GM13976 (cell line): ENCODE measurements at regions not wholly inside any gene's neighbourhood (a gene's known extent, or its start where the extent isn't known, plus 50 kb on each side); places are given as distances from the start of the nearest gene placed in this dataset.

Experiments used
- DNase-seq: peaks from one replicate; pipeline ENCODE4 v3.0.0; 2012; ENCODE audit warnings: low spot score
- in situ Hi-C: fragments of 300-500 bp; cut with MboI; formaldehyde crosslinking; loops from one replicate; pipeline ENCODE4 v1.12.0; 2022; ENCODE audit warnings: low sequenced_read_pairs, mixed read lengths, inconsistent platforms; ENCODE audit not compliant: unreplicated experiment
- TF ChIP-seq, protein P1 (sequence below): IDR thresholded peaks from 2 replicates; pipeline ENCODE4 v1.5.1; 2012; ENCODE audit warnings: borderline replicate concordance, mild to moderate bottlenecking; ENCODE audit not compliant: insufficient read depth; ENCODE audit errors: extremely low read depth, missing control alignments, control extremely low read depth

DNA sequence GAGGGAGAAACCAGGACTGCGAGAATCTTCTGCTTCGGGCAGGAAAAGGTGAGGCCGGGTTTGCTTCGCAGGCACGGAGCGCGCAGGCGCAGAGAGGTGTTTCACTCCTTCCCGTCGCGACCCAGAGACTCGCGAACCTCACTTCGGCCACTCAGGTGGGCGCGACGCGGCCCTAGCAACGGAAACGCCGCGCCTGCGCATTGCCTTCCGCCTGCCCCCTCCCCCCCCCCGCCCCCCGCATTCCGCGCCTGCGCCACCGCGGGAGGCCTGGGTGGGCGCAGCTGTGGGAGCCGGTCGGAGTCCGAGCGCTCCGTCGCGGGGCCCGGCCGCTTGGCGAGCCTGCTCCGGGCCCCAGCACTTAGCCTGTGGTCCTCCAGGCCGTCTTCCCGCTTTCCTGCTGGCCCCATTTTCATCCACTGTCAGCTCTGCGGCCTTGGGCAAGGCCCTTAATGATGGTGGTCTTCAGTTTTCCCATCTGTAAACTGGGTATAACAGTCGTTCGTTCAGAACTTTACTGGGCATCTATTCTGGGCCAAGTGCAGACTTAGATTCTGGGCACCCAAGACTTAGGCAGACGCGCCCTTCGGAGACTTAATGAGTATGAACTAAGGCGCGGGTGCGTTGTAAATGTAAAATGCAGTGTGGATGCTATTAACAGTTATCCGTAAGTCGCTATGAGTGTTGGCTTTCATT, 62.1 kb upstream of the ACKR3 start:
- TF ChIP-seq, protein P1, sequence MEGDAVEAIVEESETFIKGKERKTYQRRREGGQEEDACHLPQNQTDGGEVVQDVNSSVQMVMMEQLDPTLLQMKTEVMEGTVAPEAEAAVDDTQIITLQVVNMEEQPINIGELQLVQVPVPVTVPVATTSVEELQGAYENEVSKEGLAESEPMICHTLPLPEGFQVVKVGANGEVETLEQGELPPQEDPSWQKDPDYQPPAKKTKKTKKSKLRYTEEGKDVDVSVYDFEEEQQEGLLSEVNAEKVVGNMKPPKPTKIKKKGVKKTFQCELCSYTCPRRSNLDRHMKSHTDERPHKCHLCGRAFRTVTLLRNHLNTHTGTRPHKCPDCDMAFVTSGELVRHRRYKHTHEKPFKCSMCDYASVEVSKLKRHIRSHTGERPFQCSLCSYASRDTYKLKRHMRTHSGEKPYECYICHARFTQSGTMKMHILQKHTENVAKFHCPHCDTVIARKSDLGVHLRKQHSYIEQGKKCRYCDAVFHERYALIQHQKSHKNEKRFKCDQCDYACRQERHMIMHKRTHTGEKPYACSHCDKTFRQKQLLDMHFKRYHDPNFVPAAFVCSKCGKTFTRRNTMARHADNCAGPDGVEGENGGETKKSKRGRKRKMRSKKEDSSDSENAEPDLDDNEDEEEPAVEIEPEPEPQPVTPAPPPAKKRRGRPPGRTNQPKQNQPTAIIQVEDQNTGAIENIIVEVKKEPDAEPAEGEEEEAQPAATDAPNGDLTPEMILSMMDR = no peak
- peak; percentile 79 for DNase-seq
- in situ Hi-C loops = loop anchor here (25.0 kb wide), 1 partner anchor 555 kb away; no protein-coding TSS in a partner anchor

DNA sequence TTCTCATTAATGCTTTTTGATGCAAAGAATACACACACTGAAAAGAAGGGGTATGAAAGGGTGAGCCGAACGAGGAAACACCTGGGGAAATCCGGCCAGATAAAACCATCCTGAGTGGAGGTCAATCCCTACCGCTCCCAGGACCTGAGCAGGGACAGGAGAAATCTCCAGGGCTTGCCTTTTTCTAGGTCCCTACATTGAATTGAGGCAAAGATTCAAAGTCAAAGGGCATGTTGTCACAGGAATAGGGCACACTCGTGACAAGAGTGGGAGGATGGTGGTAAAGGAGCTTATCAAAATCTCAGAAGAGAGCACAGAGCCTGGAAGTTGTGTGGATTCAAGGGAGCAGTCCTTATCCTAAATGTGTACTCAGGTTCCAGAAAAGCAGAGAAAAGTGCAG, 61.2 kb upstream of the ACKR3 start:
- in situ Hi-C loops = loop anchor here (25.0 kb wide), 1 partner anchor 554 kb away; no protein-coding TSS in a partner anchor
- no peak for DNase-seq

DNA sequence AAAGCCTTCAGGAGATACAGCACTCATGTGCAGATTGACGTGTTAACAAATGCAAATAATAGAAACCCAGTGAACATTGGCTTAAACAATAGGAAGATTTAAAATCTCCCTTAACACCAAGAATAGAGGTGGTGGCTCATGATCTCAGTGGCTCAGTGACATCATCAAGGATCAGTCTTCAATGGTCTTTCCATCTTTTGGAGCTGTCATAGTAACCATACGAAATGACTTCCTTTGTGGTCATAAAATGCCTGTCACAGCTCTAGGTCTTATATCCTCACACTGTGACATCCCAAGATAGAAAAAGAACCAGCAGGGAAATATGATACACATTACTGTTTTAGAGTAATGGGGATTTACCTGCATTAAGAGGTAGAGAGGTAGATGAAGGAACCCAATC, 59.6 kb upstream of the ACKR3 start:
- DNase-seq = no peak
- in situ Hi-C loops = loop anchor here (10.0 to 25.0 kb wide), 2 partner anchors 55 to 552 kb away; partner anchors contain the start of gene ACKR3
- TF ChIP-seq, protein P1 = no peak

More for the DNA sequence above, 61.2 kb upstream of the ACKR3 start:
- TF ChIP-seq, protein P1 = no peak

DNA sequence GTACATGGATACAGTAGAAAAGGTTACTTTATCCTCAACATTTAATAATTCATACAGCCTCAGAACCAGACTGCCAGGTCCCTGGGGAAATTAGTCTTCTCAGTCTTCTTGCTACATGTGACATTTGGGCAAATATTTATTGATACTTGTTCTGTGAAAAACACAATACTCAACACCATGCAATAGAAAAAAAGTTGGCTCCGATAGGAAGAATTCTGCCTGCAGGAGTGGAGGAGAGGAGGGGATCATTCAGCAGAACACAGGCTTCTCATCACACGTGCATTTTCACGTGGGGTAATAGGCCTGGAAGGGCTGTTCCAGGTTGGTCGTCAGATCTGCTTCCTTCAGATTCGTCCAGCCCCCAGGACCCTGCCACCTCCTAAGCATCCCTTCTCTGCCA, 58.4 kb upstream of the ACKR3 start:
- TF ChIP-seq, protein P1 = no peak
- no peak for DNase-seq
- in situ Hi-C loops = loop anchor here (10.0 to 25.0 kb wide), 2 partner anchors 54 to 551 kb away; partner anchors contain the start of gene ACKR3

DNA sequence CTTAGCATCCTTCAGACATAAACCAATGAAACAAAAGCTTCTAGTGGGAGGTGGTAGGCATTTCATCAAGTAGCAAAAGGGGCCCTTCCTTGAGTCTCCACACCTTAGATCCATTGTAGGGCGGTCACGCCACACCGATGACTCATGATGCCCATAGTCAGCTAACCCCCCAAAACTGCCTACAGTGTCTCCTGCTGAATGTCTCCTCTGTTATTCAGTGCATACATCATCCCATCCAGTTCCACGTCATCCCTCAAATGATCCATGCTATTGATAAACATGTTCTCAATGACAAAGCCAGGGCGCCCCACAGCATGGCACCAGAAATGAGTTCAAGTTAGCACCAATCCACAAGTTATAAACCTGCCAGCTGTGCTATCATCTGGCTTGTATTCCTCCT, 57.4 kb upstream of the ACKR3 start:
- TF ChIP-seq, protein P1 = no peak
- DNase-seq = no peak
- in situ Hi-C loops = loop anchor here (10.0 to 25.0 kb wide), 2 partner anchors 53 to 550 kb away; partner anchors contain the start of gene ACKR3

DNA sequence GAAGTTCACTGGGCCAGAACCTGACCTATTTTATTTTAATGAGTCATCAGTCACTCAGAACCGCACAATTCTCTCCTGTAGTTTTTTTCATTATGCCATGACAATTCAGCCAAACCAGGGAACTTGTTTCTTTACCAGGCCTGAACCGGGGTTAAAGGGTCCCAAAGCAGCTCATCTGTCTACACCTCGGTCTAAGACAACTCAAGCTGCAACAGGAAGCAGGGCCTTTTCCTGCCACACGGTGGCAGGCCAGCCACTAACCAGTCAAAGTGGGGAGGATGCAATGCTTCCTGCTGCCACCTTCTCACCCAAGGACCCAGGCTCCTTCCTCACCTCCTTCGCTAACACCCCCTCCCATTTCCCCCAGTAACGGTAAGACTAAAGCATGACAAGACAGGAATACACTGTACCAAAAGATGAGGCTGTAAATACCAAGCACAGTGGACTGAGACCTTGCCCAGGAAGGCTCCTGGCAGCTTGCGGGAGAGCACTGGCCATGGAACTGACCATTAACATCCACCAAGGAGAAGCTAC, 56.7 kb upstream of the ACKR3 start:
- TF ChIP-seq, protein P1 = peak; percentile 58
- DNase-seq = peak; percentile 71
- in situ Hi-C loops = loop anchor here (10.0 to 25.0 kb wide), 2 partner anchors 52 to 549 kb away; partner anchors contain the start of gene ACKR3
